A549 (cell line): ENCODE measurements at regions not wholly inside any gene's neighbourhood (a gene's known extent, or its start where the extent isn't known, plus 50 kb on each side); places are given as distances from the start of the nearest gene placed in this dataset.

Experiments used
- JUNB ChIP-seq: fragments of >200 bp; sonication (Bioruptor Twin); formaldehyde crosslinking; IDR thresholded peaks from 2 replicates; pipeline ENCODE4 v1.6.1; 2016
- PHF8 ChIP-seq: fragments of 200-600 bp; sonication (generic); IDR thresholded peaks from 2 replicates; pipeline ENCODE4 v1.6.1; 2016; ENCODE audit warnings: low read depth, mild to moderate bottlenecking, antibody characterized with exemption, moderate library complexity, borderline replicate concordance
- TF ChIP-seq, protein P1 (sequence below): fragments of >200 bp; sonication (Bioruptor Twin); formaldehyde crosslinking; IDR thresholded peaks from 3 replicates; pipeline ENCODE4 v1.5.1; 2016

DNA sequence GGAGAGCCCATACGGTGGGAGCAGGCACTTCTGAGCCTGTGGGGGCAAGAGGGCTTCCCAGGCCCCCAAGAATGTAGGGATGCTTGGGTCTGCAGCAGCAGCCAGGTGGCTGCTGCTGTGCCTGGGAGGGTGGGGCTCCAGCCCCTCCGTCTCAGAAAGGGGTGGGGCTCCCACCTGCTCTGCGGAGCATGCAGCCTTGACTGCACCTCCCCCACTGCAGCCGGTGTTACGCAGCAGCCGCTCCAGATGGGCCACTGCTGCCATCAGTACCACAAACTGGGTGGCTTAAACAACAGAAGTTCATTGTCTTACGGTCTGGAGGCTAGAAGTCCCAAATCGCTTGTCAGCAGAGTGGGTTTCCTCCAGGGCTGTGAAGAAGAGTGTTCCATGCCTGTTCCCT, 365.5 kb downstream of the TMEM38B start:
- TF ChIP-seq, protein P1, sequence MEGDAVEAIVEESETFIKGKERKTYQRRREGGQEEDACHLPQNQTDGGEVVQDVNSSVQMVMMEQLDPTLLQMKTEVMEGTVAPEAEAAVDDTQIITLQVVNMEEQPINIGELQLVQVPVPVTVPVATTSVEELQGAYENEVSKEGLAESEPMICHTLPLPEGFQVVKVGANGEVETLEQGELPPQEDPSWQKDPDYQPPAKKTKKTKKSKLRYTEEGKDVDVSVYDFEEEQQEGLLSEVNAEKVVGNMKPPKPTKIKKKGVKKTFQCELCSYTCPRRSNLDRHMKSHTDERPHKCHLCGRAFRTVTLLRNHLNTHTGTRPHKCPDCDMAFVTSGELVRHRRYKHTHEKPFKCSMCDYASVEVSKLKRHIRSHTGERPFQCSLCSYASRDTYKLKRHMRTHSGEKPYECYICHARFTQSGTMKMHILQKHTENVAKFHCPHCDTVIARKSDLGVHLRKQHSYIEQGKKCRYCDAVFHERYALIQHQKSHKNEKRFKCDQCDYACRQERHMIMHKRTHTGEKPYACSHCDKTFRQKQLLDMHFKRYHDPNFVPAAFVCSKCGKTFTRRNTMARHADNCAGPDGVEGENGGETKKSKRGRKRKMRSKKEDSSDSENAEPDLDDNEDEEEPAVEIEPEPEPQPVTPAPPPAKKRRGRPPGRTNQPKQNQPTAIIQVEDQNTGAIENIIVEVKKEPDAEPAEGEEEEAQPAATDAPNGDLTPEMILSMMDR, result no peak
- TF ChIP-seq PHF8 (no peak), JUNB (no peak)
